ENCODE measurements at regions not wholly inside any gene's neighbourhood (a gene's known extent, or its start where the extent isn't known, plus 50 kb on each side); places are given as distances from the start of the nearest gene placed in this dataset.

DNA sequence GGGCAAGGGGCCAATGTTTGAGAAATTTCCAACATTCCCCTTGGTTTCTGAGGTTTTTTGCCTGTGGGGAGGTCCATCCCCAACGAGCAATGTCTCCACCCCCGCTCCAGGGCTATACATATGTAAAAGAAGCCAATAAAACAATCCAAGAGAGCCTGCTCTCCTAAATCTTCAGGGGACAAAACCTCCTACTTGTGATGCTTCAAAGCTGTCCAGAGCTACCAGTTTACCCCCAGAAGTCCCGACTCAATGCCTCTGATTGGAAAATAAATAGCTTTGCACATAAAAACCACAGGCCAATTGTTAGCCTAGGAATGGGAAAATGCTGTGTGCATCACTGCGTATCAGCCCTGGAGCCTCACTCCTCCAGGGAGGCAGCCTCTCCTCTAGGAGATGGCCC, 66.0 kb upstream of the PAX6 start:
- no peaks in the 10 kb centered on the region for H3K36me3 ChIP-seq (replicated peaks in 1 of 2)
- no peak overlapping the region for H3K27ac ChIP-seq
- 49 to 56% (median 53%) methylated on average over 4 of the region's 4 CpGs for WGBS, 4 donors
- no peak for DNase-seq
- intact Hi-C loops (cut with DNase I): no loop called here
- no peaks in the 10 kb centered on the region for H3K9me3 ChIP-seq (replicated peaks in 1 of 3)
- no peaks in the 10 kb centered on the region for H3K4me1 ChIP-seq (replicated peaks in 1 of 2)
- H3K27me3 ChIP-seq: peaks cover 7% of the 10 kb centered on the region
- H3K4me3 ChIP-seq: no peak overlapping the region
- TF ChIP-seq, protein P1, sequence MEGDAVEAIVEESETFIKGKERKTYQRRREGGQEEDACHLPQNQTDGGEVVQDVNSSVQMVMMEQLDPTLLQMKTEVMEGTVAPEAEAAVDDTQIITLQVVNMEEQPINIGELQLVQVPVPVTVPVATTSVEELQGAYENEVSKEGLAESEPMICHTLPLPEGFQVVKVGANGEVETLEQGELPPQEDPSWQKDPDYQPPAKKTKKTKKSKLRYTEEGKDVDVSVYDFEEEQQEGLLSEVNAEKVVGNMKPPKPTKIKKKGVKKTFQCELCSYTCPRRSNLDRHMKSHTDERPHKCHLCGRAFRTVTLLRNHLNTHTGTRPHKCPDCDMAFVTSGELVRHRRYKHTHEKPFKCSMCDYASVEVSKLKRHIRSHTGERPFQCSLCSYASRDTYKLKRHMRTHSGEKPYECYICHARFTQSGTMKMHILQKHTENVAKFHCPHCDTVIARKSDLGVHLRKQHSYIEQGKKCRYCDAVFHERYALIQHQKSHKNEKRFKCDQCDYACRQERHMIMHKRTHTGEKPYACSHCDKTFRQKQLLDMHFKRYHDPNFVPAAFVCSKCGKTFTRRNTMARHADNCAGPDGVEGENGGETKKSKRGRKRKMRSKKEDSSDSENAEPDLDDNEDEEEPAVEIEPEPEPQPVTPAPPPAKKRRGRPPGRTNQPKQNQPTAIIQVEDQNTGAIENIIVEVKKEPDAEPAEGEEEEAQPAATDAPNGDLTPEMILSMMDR (IDR thresholded peaks at IDR 0.05): no peak
- no peak for TF ChIP-seq POLR2A (IDR thresholded peaks at IDR 0.05)

DNA sequence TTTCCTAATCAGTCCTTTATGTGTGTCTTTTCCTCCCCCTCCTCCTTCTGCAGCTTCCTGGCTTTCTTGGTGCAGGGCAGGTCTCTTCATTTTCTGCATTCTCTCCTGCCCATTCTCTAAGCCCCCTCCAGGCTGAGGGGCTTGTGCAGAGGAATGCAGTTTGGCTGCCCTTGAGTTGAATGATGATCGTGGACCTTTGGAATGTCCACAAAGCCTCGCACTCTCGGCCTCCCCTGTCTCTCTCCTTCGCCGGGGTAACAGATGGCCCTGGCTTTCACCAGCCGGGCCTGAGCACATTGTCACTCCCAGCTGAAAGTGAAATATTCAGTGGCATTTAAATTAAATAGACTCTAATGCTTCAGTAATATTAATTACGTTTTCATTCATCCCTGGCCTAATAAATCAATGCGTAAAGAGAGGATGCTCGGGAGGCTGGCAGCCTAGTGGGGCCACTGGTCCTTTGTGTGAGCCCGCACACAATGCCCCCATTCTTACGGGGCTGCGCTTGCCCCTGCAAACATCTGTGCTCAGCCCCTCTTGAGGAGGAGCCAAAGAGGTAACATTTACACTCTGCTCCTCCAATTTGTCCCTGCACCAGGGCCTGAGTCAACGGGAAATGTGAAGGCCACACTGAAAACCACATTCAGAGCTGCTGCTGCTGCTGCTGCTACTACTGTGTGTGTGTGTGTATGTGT, 64.9 kb upstream of the PAX6 start:
- Histone ChIP-seq H3K36me3 (replicated peaks in 1 of 2) (no peaks in the 10 kb centered on the region), H3K4me1 (replicated peaks in 1 of 2) (no peaks in the 10 kb centered on the region), H3K4me3 (no peak overlapping the region), H3K27me3 (peaks cover 15% of the 10 kb centered on the region), H3K9me3 (replicated peaks in 1 of 3) (no peaks in the 10 kb centered on the region), H3K27ac (no peak overlapping the region)
- intact Hi-C loops (cut with DNase I): no loop called here
- 36 to 54% (median 41%) methylated on average over 12 to 13 of the region's 13 CpGs for WGBS, 4 donors
- TF ChIP-seq POLR2A (IDR thresholded peaks at IDR 0.05): no peak
- TF ChIP-seq, protein P1 (IDR thresholded peaks at IDR 0.05): no peak
- peak in 1 of 7 donors; percentile 15 for DNase-seq

DNA sequence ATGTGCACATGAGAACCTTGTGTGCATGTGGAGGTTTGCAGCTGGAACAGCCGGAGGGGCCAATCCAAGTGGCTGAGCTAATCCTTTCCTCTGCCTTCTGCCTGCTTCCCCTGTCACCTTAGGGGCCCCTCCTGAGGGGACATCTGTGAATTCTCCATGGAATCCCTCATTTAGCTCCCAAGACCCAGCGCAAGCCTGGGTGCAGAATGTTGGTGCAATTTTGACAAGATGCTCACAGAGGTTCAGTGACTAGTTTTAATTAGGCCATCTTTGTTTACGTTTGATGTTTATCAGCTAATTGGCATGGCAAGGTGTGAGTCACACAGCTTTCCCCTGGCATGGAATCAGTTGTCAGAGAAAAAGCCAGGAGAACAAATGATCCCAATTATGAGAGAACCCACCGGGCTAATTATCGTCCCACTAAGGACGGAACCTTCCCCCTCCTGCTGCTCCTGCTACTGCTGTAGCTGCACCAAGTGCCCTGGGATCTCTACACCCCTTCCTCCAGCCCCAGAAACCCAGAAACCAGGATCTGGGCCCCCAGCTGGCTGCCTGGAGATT, 63.6 kb upstream of the PAX6 start:
- H3K4me1 ChIP-seq (replicated peaks in 1 of 2): no peaks in the 10 kb centered on the region
- no peaks in the 10 kb centered on the region for H3K9me3 ChIP-seq (replicated peaks in 1 of 3)
- no peak overlapping the region for H3K27ac ChIP-seq
- WGBS, 4 donors: 47 to 57% (median 56%) methylated on average over 5 to 6 of the region's 6 CpGs
- no peak overlapping the region for H3K4me3 ChIP-seq
- TF ChIP-seq POLR2A (IDR thresholded peaks at IDR 0.05): no peak
- TF ChIP-seq, protein P1 (IDR thresholded peaks at IDR 0.05): no peak
- intact Hi-C loops (cut with DNase I): loop anchor here in 1 of 2 donors (5.0 kb wide), 2 partner anchors 382 to 477 kb away; no protein-coding TSS in a partner anchor
- DNase-seq: no peak
- no peaks in the 10 kb centered on the region for H3K36me3 ChIP-seq (replicated peaks in 1 of 2)
- peaks cover 20% of the 10 kb centered on the region for H3K27me3 ChIP-seq

DNA sequence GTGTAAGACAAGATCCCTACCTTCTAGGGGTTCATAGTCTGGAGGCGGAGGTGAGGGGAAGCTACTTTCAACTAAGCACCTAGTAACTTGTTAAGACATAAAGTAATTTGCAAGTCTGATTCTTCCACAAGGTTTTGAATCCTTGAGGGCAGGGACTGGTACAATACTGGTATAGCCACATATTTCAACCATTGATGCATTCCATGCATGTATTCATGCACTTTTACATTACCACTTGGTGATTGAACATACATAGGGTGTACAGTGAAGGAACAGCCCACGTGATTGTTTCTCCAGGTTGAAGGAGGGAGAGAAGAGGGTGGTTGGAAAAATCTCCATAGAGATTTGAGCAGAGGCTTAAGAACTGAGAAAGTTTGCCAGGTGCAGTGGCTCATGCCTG, 62.0 kb upstream of the PAX6 start:
- no peak for DNase-seq
- no peak overlapping the region for H3K4me3 ChIP-seq
- H3K27me3 ChIP-seq: peaks cover 21% of the 10 kb centered on the region
- no peak overlapping the region for H3K27ac ChIP-seq
- intact Hi-C loops (cut with DNase I): loop anchor here in 1 of 2 donors (5.0 kb wide), 2 partner anchors 381 to 476 kb away; no protein-coding TSS in a partner anchor
- no peaks in the 10 kb centered on the region for H3K4me1 ChIP-seq (replicated peaks in 1 of 2)
- no peaks in the 10 kb centered on the region for H3K9me3 ChIP-seq (replicated peaks in 1 of 3)
- TF ChIP-seq, protein P1 (IDR thresholded peaks at IDR 0.05): no peak
- no peak for TF ChIP-seq POLR2A (IDR thresholded peaks at IDR 0.05)
- no peaks in the 10 kb centered on the region for H3K36me3 ChIP-seq (replicated peaks in 1 of 2)
- 63 to 75% (median 69%) methylated on average over 2 of the region's 2 CpGs for WGBS, 4 donors

All from adrenal gland (tissue), 9 donors.